ENCODE measurements at regions not wholly inside any gene's neighbourhood (a gene's known extent, or its start where the extent isn't known, plus 50 kb on each side); places are given as distances from the start of the nearest gene placed in this dataset.
"Not testable (repeated sequence)": the region's sequence is repeated elsewhere in the genome, so short reads cannot be mapped to it uniquely, and the experiment has no call there.

GRCh38 chr4:118631321-118632050 lies 53.7 kb upstream of the METTL14 start:
- H3K56ac ChIP-seq (replicated peaks; ENCODE audit: insufficient read length, low read depth, low read length); H3K27ac ChIP-seq (ENCODE audit: low read depth, low read length); DNase-seq (ENCODE audit: low read depth in 1 of 2, low spot score in 2 of 2); H3K4me3 ChIP-seq (ENCODE audit: extremely low read depth in 1 of 4, insufficient read depth in 2 of 4, low read depth in 3 of 4, low read length in 4 of 4); FAIRE-seq; H3K18ac ChIP-seq (ENCODE audit: extremely low read depth, low read length); H2BK20ac ChIP-seq (ENCODE audit: low read length); H3K4ac ChIP-seq (replicated peaks; ENCODE audit: insufficient read length, low read depth, low read length); H3K79me2 ChIP-seq (ENCODE audit: control insufficient read depth in 1 of 2, insufficient read depth in 2 of 2, low read length in 2 of 2); H4K20me1 ChIP-seq (replicated peaks in 1 of 2; ENCODE audit: control insufficient read depth in 1 of 2, insufficient read depth in 2 of 2, low read length in 2 of 2); H2AK5ac ChIP-seq (ENCODE audit: low read depth, low read length); H3K23me2 ChIP-seq (ENCODE audit: low read depth, low read length); H3K4me1 ChIP-seq (replicated peaks in 1 of 4; ENCODE audit: control insufficient read depth in 3 of 4, insufficient read depth in 4 of 4, low read length in 3 of 4); H4K91ac ChIP-seq (replicated peaks; ENCODE audit: insufficient read length, low read length); H3K9ac ChIP-seq (replicated peaks in 1 of 4; ENCODE audit: extremely low read depth in 1 of 4, low read depth in 3 of 4, low read length in 3 of 4); H2AFZ ChIP-seq (ENCODE audit: low read length); H3K27me3 ChIP-seq (replicated peaks in 1 of 4; ENCODE audit: control insufficient read depth in 3 of 4, extremely low read depth in 1 of 4, insufficient read depth in 3 of 4, low read length in 3 of 4); H3K14ac ChIP-seq (ENCODE audit: insufficient read length); H3K23ac ChIP-seq (ENCODE audit: insufficient read length); H3K4me2 ChIP-seq (ENCODE audit: insufficient read depth in 1 of 2, low read depth in 2 of 2, low read length in 2 of 2); H4K5ac ChIP-seq (ENCODE audit: insufficient read length, low read depth, low read length); H3K9me3 ChIP-seq (ENCODE audit: insufficient read depth in 2 of 2, low read depth in 1 of 2, low read length in 1 of 2); H2BK120ac ChIP-seq (replicated peaks; ENCODE audit: low read depth, low read length); H2BK5ac ChIP-seq (ENCODE audit: low read depth, low read length); H2BK12ac ChIP-seq (ENCODE audit: low read depth, low read length); H3K79me1 ChIP-seq (ENCODE audit: low read depth, low read length); CTCF ChIA-PET (ENCODE audit: partially characterized antibody); POLR2A ChIA-PET (ENCODE audit: partially characterized antibody); H2BK15ac ChIP-seq (ENCODE audit: low read length); H4K8ac ChIP-seq (ENCODE audit: extremely low read depth, insufficient read depth, low read length): not testable (repeated sequence)
- H3K36me3 ChIP-seq (ENCODE audit: control insufficient read depth in 2 of 4, insufficient read depth in 4 of 4, low read length in 3 of 4): peaks cover 0 to 20% (median 3%) of the 10 kb centered on the region in 4 experiments; a peak in 3 of 8 replicates
- WGBS, 2 experiments (ENCODE audit: extremely low coverage in 1 of 2, insufficient coverage in 1 of 2, insufficient read length in 1 of 2, insufficient replicate concordance in 2 of 2, low coverage in 1 of 2, low lambda C conversion rate in 2 of 2, missing lambda C conversion rate in 1 of 2): 89% methylated on average over 11 of the region's 11 CpGs; no CpG with 5 or more reads in 1 of the 2 experiments

DNA sequence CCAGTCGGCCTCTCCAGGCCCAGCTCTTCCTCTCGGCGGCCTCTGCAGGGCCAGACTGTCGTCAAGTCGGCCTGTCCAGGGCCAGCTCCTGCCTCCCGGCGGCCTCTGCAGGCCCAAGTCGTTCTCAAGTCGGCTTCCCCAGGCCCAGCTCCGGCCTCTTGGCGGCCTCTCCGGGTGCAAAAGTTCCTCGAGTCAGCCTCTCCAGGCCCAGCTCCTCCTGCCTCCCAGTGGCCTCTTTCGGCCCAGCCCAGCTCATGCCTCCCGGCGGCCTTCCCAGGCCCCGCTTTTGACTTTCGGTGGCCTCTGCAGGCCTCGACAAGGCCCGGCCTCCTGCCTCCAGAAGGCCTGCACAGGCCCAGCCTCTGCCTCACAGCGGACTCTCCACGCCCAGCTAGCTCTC lies 51.7 kb upstream of the METTL14 start:
- H3K4me1 ChIP-seq (replicated peaks in 1 of 4; ENCODE audit: control insufficient read depth in 3 of 4, insufficient read depth in 4 of 4, low read length in 3 of 4); H3K79me2 ChIP-seq (ENCODE audit: control insufficient read depth in 1 of 2, insufficient read depth in 2 of 2, low read length in 2 of 2); H3K14ac ChIP-seq (ENCODE audit: insufficient read length); H3K56ac ChIP-seq (replicated peaks; ENCODE audit: insufficient read length, low read depth, low read length); H2BK5ac ChIP-seq (ENCODE audit: low read depth, low read length); H3K79me1 ChIP-seq (ENCODE audit: low read depth, low read length); DNase-seq (ENCODE audit: low read depth in 1 of 2, low spot score in 2 of 2); H4K8ac ChIP-seq (ENCODE audit: extremely low read depth, insufficient read depth, low read length); H2AK5ac ChIP-seq (ENCODE audit: low read depth, low read length); H2BK20ac ChIP-seq (ENCODE audit: low read length); H4K20me1 ChIP-seq (replicated peaks in 1 of 2; ENCODE audit: control insufficient read depth in 1 of 2, insufficient read depth in 2 of 2, low read length in 2 of 2); H3K18ac ChIP-seq (ENCODE audit: extremely low read depth, low read length); H4K5ac ChIP-seq (ENCODE audit: insufficient read length, low read depth, low read length); H3K9ac ChIP-seq (replicated peaks in 1 of 4; ENCODE audit: extremely low read depth in 1 of 4, low read depth in 3 of 4, low read length in 3 of 4); H4K91ac ChIP-seq (replicated peaks; ENCODE audit: insufficient read length, low read length); H3K9me3 ChIP-seq (ENCODE audit: insufficient read depth in 2 of 2, low read depth in 1 of 2, low read length in 1 of 2); H3K23me2 ChIP-seq (ENCODE audit: low read depth, low read length); H2AFZ ChIP-seq (ENCODE audit: low read length); H3K4me3 ChIP-seq (ENCODE audit: extremely low read depth in 1 of 4, insufficient read depth in 2 of 4, low read depth in 3 of 4, low read length in 4 of 4); H2BK120ac ChIP-seq (replicated peaks; ENCODE audit: low read depth, low read length); FAIRE-seq; H3K27ac ChIP-seq (ENCODE audit: low read depth, low read length); H2BK15ac ChIP-seq (ENCODE audit: low read length); H3K27me3 ChIP-seq (replicated peaks in 1 of 4; ENCODE audit: control insufficient read depth in 3 of 4, extremely low read depth in 1 of 4, insufficient read depth in 3 of 4, low read length in 3 of 4); H3K4ac ChIP-seq (replicated peaks; ENCODE audit: insufficient read length, low read depth, low read length); H3K4me2 ChIP-seq (ENCODE audit: insufficient read depth in 1 of 2, low read depth in 2 of 2, low read length in 2 of 2); CTCF ChIA-PET (ENCODE audit: partially characterized antibody); H2BK12ac ChIP-seq (ENCODE audit: low read depth, low read length); H3K23ac ChIP-seq (ENCODE audit: insufficient read length): not testable (repeated sequence)
- H3K36me3 ChIP-seq (ENCODE audit: control insufficient read depth in 2 of 4, insufficient read depth in 4 of 4, low read length in 3 of 4): peaks cover 0 to 15% (median 3%) of the 10 kb centered on the region in 4 experiments; a peak in 3 of 8 replicates
- POLR2A ChIA-PET (ENCODE audit: partially characterized antibody): interaction anchor here (0.9 kb wide), 1 partner anchor 51 kb away, joined by 4 read pairs; the partner anchor contains the start of gene METTL14
- 94% methylated on average over 14 of the region's 22 CpGs; no CpG with 5 or more reads in 1 of the 2 experiments for WGBS, 2 experiments (ENCODE audit: extremely low coverage in 1 of 2, insufficient coverage in 1 of 2, insufficient read length in 1 of 2, insufficient replicate concordance in 2 of 2, low coverage in 1 of 2, low lambda C conversion rate in 2 of 2, missing lambda C conversion rate in 1 of 2)
